ENCODE measurements at regions not wholly inside any gene's neighbourhood (a gene's known extent, or its start where the extent isn't known, plus 50 kb on each side); places are given as distances from the start of the nearest gene placed in this dataset.

DNA sequence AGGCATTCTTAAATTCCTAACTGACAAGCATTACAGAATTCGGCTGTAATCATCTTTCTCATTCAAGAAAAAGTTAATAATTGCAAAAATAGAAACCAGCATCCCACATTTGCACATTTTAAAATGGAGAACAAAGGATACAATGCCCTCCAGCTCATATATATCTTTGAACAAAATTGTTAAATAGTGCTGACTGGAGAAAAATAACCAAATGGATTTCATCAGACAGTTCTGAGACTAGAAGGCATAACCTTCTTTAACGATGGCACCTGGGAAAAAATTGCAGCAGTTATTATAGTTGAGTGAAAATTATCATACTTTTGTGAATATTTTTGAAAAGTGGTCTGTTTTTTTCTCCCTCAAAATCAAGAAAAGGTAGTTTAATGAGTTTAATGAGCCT is 138.9 kb upstream of the CDH19 start:
- DNase-seq (ENCODE audit: low read depth) = no peak

DNA sequence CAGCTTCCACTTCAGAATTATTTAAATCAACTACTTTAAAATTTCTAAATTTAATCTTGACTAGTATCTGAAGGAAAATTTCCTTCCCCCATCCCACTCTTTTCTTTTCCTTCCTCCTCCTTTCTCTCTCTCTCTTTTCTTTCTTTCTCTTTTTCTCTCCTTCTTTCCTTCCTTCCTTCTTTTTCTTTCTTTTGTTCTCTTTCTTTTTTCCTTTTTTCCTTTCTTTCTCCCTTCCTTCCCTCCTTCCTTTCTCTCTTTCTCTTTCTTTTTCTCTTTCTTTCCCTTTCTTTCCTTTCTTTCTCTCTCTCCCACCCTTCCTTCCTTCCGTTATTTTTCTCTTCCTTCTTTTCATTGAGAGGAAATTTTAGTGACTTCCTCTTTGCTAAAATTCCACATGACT is 132.0 kb upstream of the CDH19 start:
- DNase-seq (ENCODE audit: low read depth) = no peak

DNA sequence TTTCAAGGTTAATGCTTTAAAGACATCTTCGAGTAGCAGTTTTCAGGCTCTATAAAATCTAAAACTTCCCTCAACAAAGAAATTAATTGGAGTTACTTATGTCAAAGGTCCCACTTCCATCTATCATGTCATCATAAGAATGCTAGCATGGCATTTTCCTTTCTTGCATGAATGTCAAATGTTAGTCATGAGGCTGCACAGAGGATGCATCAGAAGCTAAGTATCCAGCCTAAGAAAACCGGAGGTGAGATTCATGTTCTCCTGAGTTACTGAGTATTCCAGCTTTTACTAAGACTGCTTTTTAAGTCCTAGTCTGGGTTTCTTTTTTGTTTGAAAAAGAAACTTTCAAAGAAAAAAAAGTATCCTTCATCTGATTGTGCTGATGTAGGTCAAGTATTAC is 130.6 kb upstream of the CDH19 start:
- no peak for DNase-seq (ENCODE audit: low read depth)

DNA sequence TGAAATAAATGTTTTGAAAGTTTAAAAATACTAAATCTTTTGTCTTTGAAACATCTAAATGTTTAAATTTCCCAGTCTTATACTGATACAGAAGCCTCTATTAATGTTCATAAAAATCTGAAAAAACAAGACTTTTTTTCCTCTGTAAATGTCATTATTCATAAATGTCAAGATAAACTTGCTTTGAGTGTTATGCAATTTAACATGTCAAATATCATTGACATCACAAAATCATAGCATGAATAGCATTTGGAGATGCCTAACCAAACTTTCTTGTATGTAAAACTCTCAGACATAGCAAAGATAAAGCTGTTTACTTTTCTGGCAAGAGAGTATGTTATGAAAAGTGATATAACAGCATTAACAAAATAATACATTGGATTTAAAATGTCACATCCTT is 128.0 kb upstream of the CDH19 start:
- DNase-seq (ENCODE audit: low read depth) = no peak

DNA sequence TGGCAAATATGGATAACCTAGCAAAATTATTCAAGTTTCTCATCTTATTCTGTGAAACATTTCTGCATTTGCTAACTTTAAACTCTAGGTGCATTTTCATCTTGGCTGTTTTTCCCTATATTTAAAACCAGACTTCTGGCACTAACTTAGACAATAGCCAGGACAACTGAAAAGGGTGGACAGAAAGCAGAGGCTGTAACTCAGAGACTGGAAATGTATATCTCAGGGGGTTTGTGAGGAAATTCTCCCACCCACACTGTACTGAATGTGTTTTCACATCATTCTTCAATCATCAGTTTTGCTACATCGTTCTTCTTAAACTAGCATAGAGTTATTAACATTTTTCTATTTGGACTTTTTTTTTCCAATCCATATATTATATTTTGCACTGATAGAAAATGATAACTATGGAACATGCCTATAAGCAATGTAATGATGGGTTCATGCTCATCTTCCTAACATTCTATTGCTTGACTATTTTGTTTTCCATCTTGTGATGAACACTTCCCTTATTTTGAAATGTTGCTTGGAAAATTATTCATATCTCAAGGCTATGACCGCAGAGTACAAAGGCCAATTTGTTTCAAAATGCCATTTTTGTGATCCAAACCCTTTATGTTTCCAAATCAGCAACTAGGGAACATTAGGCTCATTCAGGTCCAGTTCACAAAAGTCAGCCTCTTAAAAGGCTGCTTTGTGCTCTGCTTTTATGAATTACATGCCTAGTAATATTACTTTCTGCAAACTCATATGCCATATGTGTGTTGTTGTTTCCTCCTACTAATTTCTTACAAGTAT is 125.8 kb upstream of the CDH19 start:
- no peak for DNase-seq (ENCODE audit: low read depth)

DNA sequence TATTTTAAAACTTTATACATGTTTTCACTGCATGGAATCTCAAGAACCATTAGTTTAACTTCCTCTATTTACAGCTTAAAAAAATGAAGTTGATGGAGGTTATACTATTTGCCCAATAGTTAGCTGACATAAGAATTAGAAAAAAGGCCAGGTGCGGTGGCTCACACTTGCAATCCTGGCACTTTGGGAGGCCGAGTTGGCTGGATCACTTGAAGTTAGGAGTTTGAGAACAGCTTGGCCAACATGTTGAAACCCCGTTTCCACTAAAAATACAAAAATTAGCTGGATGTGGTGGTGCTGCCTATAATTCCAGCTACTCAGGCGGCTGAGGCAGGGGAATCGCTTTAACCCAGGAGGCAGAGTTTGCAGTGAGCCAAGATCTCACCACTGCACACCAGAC is 125.1 kb upstream of the CDH19 start:
- no peak for DNase-seq (ENCODE audit: low read depth)

DNA sequence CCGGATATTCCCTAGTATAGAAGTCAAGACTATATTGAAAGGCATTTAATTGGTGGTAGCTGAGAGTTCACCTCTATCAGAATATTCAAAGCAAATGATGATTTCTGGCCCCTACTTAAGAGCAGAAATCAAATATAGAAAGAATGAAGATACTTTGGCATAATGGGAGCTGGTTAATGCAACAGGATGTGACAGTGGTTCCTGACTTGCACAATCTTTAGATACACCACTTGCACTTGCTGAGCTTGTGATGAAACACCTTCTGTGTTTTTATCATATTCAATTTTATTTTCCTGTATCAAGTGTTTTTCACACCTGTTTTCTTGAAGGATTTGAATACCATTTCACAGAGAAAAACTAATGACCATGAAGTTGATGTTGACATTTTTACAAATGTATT is 124.1 kb upstream of the CDH19 start:
- no peak for DNase-seq (ENCODE audit: low read depth)

DNA sequence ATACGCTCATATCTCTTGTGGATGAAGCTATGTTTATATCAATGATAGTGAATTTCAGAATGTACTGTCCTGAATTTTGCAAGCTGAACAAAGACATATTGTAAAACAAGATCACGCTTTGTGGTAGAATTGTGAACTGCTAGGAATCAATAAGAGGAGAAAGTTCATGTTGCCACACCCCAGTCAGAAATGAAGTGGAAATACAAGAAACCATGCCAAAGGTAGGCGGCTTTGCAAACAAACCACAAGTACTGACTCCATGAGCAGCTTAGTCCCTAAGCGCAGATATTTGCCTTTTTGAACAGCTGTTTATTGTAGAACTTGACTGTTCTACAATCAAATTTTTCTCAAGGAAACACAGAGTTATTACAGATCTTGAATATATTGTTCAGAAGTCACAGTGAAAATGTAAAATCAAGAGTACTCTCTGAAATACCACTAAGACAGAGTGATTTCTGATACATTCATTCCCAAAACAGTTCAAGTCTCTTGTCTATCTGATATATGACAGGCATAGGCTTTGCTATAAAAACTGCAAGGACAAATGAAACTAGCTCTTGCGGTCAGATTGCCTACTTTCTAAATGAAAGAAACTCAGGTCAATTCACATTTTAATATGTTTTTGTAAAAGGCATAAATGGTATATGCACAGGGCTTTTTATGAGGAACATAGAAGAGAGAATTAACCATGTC is 120.9 kb upstream of the CDH19 start:
- DNase-seq (ENCODE audit: low read depth) = no peak

DNA sequence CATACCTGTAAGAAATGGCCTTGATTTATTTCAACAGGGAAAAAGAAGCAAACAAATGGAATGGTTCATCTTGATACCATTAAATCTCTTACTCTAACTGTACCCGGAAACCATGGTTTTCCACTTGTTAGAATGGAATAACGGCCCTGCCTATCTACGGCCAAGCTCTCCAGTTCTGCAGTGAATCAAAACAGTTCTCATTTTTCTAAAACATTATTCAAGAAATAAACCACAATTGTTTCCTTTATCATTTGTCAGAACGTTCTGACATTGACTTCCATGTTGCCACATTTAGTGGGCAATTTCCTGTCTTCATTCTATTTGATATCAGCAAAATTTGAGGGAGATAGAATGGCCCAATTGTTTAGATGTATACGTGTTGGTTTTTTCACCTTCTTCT is 118.8 kb upstream of the CDH19 start:
- no peak for DNase-seq (ENCODE audit: low read depth)

DNA sequence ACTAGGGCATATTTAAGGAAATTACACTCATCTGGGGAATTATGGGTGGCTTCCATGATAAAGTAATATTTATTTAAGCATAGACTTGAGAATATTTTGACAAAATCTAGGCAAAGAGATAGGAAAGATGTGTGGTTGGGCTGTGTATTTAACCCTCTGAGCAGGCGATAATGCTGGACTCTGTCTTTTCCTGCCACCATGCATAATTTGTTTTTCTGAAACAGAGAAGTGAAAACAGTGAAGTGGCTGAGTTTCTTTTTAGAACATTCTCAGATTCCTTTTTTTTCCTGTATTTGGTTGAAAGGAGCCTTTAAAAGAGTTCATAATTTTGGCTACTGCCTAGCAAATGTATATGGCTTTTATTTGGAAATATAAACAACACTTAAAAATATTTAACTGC is 104.8 kb upstream of the CDH19 start:
- DNase-seq (ENCODE audit: low read depth) = no peak

DNA sequence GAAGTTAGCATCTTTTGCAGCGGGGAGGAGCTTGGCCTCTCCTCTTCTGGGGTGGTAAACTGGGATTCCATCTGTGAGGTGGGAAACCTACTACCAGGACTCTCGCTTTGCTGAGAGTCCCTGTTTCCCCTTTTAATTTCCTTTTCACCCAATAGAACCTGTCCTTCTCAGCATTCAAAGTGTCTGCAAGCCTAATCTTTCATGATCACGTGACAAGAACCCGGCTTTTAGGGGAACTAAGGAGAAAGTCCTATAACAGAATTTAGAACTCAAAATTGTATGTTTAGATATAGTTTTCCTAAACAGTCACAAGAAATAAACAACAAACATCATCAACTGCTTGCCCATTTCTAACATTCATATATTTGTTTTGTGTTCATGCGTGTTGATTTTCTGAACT is 103.6 kb upstream of the CDH19 start:
- no peak for DNase-seq (ENCODE audit: low read depth)

DNA sequence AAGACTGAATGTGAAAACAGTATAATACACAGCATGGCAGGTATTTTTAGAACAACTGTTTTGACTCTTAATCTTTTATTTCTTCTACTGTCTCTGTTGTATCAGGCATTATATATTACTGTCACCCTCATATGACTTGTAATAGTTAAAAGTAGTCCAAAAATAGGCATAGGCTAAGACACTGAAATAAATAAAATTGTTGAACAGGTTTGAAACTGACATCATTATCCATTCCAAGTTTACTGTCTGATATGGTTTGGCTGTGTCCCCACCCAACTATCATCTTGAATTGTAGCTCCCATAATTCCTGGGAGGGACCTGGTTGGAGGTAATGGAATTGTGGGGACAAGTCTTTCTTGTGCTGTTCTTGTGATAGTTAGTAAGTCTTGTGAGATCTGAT is 91.4 kb upstream of the CDH19 start:
- DNase-seq (ENCODE audit: low read depth) = no peak

DNA sequence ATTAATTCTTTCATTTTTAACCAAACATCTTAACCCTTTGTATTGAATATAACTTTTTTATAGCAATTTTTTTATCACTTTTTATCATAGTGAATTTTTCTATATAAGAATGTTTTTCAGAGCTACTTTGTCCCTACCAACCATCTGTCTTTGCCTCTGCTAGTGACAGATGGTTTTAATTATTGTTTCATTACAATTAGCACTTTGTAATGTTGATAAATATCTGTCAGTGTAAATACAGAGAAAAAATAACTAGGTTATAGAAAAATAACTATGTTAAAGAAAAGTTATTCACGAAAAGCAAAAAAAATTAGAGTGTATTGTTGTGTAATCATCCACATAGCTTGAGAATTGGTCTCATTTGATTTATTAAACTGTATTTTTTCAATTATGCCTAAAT is 91.0 kb upstream of the CDH19 start:
- DNase-seq (ENCODE audit: low read depth) = no peak

DNA sequence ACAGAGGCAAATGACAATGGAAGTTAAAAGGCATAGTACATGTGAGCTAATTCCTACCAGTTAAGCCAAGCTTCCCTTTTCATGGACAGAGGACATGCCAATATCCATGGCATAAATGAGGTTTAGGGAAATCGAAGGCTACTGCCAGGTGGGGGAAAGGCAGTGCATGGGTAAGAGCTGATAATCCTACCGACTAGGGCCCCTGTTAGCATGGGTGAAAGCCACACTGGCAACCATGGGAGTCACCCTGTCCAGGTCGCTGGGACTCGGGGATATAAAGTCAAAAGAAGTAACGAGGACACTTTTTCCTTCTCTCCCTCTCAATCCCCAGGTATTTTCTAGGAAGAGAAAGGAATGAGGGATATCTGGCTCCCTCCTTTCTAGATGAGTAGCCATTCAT is 83.7 kb upstream of the CDH19 start:
- no peak for DNase-seq (ENCODE audit: low read depth)

DNA sequence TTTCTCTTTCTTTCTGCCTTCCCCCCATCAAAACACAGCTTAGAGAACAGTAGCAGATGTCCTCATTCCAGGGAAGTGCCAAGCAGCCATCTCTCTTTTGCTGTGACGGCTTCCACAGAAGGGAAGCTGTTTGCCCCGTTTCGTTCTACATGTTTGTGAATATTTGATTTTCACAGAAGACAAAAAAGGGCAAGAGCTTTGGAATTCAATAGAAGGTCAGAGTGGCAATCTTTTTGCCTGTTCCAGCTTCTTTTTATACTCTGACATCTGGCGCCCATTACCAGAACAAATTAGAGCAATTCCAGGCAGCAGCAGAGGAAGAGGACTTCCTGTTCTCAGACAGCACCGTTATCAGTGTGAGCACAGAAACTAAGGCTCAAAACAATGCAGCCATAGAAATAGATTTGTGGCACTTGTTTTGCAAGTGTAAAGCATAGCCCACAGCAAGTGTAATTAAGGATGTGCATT is 79.0 kb upstream of the CDH19 start:
- DNase-seq (ENCODE audit: low read depth) = no peak

DNA sequence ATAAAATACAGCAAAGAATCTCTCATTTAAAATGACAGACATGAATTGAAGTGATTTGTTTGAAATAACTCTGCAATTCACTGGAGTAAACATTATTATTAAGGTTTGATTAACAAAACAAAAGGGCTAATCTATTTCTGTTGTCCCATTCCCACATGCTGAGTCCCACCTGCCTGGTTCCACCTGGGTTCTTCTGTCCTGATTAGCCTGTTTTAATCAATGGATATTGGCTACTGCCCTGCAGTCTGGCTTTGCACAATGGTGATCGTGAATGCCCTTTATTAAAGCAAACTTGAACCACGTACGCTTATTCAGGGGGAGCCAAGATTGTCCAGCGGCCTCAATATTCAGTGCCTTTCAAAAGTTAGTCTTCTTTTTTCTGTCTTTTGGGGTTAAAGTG is 72.8 kb upstream of the CDH19 start:
- DNase-seq (ENCODE audit: low read depth) = no peak

DNA sequence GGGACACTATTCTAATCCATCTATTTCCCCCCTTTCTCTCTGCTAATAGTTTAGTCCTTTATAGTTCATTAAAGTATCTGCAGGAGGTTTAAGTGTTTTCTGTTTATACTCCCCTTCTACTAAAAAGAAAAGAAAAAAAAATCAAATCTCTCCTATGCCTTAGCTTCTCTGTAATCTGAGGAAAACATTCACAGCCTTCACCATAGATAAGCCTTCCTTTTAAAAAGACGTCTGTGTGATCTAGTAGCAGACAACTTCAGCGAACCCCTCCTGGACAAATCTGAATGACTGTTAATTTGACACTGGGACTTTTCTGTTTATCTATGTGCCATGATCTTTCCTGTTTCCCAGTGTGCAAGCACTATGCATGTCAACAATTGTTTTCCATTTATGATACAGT is 70.4 kb upstream of the CDH19 start:
- no peak for DNase-seq (ENCODE audit: low read depth)

DNA sequence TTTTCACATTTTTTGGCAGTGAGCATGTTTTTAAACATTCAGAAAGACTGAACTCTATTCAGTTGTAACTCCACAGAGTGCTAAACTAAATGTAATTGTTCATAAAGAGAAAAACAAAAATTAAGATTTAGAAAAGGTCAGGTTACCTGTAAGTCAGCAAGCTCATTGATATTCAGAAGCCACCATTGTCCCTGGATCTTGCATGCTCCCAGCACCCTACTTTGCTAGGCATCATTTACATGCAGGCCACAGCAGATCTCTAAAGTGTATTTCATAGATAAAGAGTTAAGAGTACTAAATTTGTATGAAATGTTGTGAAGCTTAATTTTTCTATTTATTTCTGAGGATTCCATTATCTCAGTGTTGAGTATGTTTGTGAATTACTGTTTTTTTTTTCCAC is 64.8 kb upstream of the CDH19 start:
- no peak for DNase-seq (ENCODE audit: low read depth)

DNA sequence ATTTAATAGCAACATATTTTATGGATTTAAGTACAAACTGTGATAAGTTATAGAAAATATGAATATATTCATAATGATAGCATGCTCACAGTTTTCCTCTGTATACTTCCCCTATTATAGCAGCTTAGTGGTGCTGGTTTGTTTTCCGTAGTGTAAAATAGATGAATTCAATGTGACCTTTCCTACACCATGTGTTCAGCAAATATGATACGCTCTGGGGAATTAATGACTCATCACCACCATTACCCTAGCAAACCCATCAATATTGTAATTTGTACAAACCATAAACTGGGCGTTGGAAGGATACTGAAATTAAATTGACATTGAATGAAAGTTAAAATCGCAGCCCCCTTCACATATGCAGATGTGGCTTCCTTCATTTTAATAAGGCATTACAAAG is 58.7 kb upstream of the CDH19 start:
- DNase-seq (ENCODE audit: low read depth) = no peak

DNA sequence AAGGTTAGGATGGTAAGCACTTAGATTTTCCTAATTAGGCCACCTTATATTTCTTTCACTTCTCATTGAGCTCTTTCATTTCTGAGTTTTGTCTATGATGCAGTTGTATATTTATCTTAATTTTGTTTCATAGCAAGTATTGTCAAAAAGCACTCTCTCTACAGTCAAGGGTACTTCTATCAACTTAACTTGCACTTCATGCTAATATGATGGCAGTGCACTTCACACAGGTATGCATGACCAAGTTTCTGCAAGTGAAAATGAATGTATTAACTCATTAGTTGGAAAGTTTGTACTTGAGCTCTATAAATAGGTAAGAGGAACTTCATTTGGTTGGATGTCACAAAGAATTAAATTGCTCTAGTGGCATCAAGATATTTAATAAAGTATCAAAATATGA is 51.5 kb upstream of the CDH19 start:
- no peak for DNase-seq (ENCODE audit: low read depth)

Data from stimulated activated CD8-positive, alpha-beta memory T cell treated with anti-CD3 and anti-CD28 coated beads, Interleukin-12 subunit alpha, Interleukin-12 subunit beta, amount 100 ng/mL, for 1 hour (primary cell).